ENCODE measurements at regions not wholly inside any gene's neighbourhood (a gene's known extent, or its start where the extent isn't known, plus 50 kb on each side); places are given as distances from the start of the nearest gene placed in this dataset.

GRCh38 chr3:24607281-24607680 lies 112.6 kb upstream of the THRB start:
- CTCF ChIA-PET (ENCODE audit: unreplicated experiment), result no interaction called here
- H3K4me3 ChIP-seq (ENCODE audit: low read depth, low read length, poor library complexity, severe bottlenecking), result no peak overlapping the region
- DNase-seq (ENCODE audit: low spot score), result no peak
- no peak overlapping the region for H2AFZ ChIP-seq (ENCODE audit: low read length)
- TF ChIP-seq EZH2phosphoT487 (IDR thresholded peaks at IDR 0.05; ENCODE audit: borderline replicate concordance, low read depth, low read length) (no peak), CTCF (conservative IDR thresholded peaks at IDR 0.05; ENCODE audit: low read length) (no peak)
- H3K27ac ChIP-seq (ENCODE audit: low read depth, low read length, poor library complexity, severe bottlenecking), result no peak overlapping the region
- no peaks in the 10 kb centered on the region for H3K79me2 ChIP-seq (ENCODE audit: insufficient read depth, low read depth, low read length)
- no TSS peak for BruUV-seq (replicated peaks)
- POLR2A ChIA-PET, result no interaction called here
- no peaks in the 10 kb centered on the region for H4K20me1 ChIP-seq (ENCODE audit: insufficient read depth, low read length)
- intact Hi-C loops (cut with micrococcal nuclease; ENCODE audit: unreplicated experiment), result no loop called here
- H3K36me3 ChIP-seq (ENCODE audit: insufficient read depth, low read length), result no peaks in the 10 kb centered on the region
- no peak overlapping the region for H3K4me2 ChIP-seq (ENCODE audit: low read length)
- no peaks in the 10 kb centered on the region for H3K9me3 ChIP-seq (ENCODE audit: low read length)
- no peaks in the 10 kb centered on the region for H3K4me1 ChIP-seq (ENCODE audit: insufficient read depth, low read length, poor library complexity, severe bottlenecking)
- H3K9me2 ChIP-seq (ENCODE audit: insufficient read depth, low read length), result no peaks in the 10 kb centered on the region

GRCh38 chr3:24608701-24609390 lies 114.2 kb upstream of the THRB start:
- TF ChIP-seq EZH2phosphoT487 (IDR thresholded peaks at IDR 0.05; ENCODE audit: borderline replicate concordance, low read depth, low read length), result no peak
- TF ChIP-seq CTCF (conservative IDR thresholded peaks at IDR 0.05; ENCODE audit: low read length), result no peak
- Histone ChIP-seq H4K20me1 (ENCODE audit: insufficient read depth, low read length) (no peaks in the 10 kb centered on the region), H3K4me1 (ENCODE audit: insufficient read depth, low read length, poor library complexity, severe bottlenecking) (no peaks in the 10 kb centered on the region), H3K4me2 (ENCODE audit: low read length) (no peak overlapping the region), H3K36me3 (ENCODE audit: insufficient read depth, low read length) (no peaks in the 10 kb centered on the region), H3K4me3 (ENCODE audit: low read depth, low read length, poor library complexity, severe bottlenecking) (no peak overlapping the region), H2AFZ (ENCODE audit: low read length) (no peak overlapping the region), H3K9me3 (ENCODE audit: low read length) (no peaks in the 10 kb centered on the region), H3K9me2 (ENCODE audit: insufficient read depth, low read length) (no peaks in the 10 kb centered on the region), H3K27ac (ENCODE audit: low read depth, low read length, poor library complexity, severe bottlenecking) (no peak overlapping the region), H3K79me2 (ENCODE audit: insufficient read depth, low read depth, low read length) (no peaks in the 10 kb centered on the region)
- no peak for DNase-seq (ENCODE audit: low spot score)
- intact Hi-C loops (cut with micrococcal nuclease; ENCODE audit: unreplicated experiment), result no loop called here
- BruUV-seq (replicated peaks), result no TSS peak
- ChIA-PET CTCF (ENCODE audit: unreplicated experiment) (no interaction called here), POLR2A (no interaction called here)

GRCh38 chr3:24614359-24614758 lies 119.7 kb upstream of the THRB start:
- no peak overlapping the region for H2AFZ ChIP-seq (ENCODE audit: low read length)
- H3K4me3 ChIP-seq (ENCODE audit: low read depth, low read length, poor library complexity, severe bottlenecking), result no peak overlapping the region
- ChIA-PET CTCF (ENCODE audit: unreplicated experiment) (no interaction called here), POLR2A (no interaction called here)
- intact Hi-C loops (cut with micrococcal nuclease; ENCODE audit: unreplicated experiment), result no loop called here
- no peak for TF ChIP-seq EZH2phosphoT487 (IDR thresholded peaks at IDR 0.05; ENCODE audit: borderline replicate concordance, low read depth, low read length)
- TF ChIP-seq CTCF (conservative IDR thresholded peaks at IDR 0.05; ENCODE audit: low read length), result no peak
- no peaks in the 10 kb centered on the region for H3K4me1 ChIP-seq (ENCODE audit: insufficient read depth, low read length, poor library complexity, severe bottlenecking)
- no peak overlapping the region for H3K4me2 ChIP-seq (ENCODE audit: low read length)
- no peaks in the 10 kb centered on the region for H3K9me3 ChIP-seq (ENCODE audit: low read length)
- no peak for DNase-seq (ENCODE audit: low spot score)
- no peaks in the 10 kb centered on the region for H3K36me3 ChIP-seq (ENCODE audit: insufficient read depth, low read length)
- H3K27ac ChIP-seq (ENCODE audit: low read depth, low read length, poor library complexity, severe bottlenecking), result no peak overlapping the region
- no peaks in the 10 kb centered on the region for H3K9me2 ChIP-seq (ENCODE audit: insufficient read depth, low read length)
- no peaks in the 10 kb centered on the region for H4K20me1 ChIP-seq (ENCODE audit: insufficient read depth, low read length)
- H3K79me2 ChIP-seq (ENCODE audit: insufficient read depth, low read depth, low read length), result no peaks in the 10 kb centered on the region
- no TSS peak for BruUV-seq (replicated peaks)

Data from OCI-LY7 (cell line).